H1 (cell line): ENCODE measurements at regions not wholly inside any gene's neighbourhood (a gene's known extent, or its start where the extent isn't known, plus 50 kb on each side); places are given as distances from the start of the nearest gene placed in this dataset.

Experiments used
- GTF2F1 ChIP-seq: IDR thresholded peaks from 2 replicates; pipeline ENCODE4 v1.6.1; 2012; ENCODE audit warnings: low read depth, low read length, improper control_type of control experiment, borderline replicate concordance
- TF ChIP-seq, protein P1 (sequence below): fragments of 300-600 bp; sonication (generic); IDR thresholded peaks from 2 replicates; pipeline ENCODE4 v1.7.1; 2012; ENCODE audit warnings: low read length, moderate library complexity, mild to moderate bottlenecking, inconsistent platforms; ENCODE audit not compliant: insufficient replicate concordance

DNA sequence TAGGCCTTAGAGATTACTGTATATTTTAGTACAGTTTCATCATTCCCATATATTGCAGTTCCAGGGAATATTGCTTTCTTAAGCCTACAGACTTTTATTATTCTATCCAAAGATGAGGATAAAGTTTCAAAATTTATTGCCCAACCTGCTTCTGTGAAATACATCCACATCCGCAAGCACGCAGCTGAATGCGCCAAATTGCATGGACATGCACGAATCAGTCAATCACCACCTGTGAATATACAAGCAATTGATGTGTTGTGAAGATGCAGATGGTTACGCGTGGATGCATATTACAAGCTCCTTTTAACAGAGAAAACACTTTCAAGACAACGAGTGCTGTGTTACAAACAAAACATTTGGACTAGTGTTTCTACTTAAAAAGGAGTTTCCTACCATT, 577.8 kb upstream of the PLXNA2 start (continued):
- TF ChIP-seq, protein P1, sequence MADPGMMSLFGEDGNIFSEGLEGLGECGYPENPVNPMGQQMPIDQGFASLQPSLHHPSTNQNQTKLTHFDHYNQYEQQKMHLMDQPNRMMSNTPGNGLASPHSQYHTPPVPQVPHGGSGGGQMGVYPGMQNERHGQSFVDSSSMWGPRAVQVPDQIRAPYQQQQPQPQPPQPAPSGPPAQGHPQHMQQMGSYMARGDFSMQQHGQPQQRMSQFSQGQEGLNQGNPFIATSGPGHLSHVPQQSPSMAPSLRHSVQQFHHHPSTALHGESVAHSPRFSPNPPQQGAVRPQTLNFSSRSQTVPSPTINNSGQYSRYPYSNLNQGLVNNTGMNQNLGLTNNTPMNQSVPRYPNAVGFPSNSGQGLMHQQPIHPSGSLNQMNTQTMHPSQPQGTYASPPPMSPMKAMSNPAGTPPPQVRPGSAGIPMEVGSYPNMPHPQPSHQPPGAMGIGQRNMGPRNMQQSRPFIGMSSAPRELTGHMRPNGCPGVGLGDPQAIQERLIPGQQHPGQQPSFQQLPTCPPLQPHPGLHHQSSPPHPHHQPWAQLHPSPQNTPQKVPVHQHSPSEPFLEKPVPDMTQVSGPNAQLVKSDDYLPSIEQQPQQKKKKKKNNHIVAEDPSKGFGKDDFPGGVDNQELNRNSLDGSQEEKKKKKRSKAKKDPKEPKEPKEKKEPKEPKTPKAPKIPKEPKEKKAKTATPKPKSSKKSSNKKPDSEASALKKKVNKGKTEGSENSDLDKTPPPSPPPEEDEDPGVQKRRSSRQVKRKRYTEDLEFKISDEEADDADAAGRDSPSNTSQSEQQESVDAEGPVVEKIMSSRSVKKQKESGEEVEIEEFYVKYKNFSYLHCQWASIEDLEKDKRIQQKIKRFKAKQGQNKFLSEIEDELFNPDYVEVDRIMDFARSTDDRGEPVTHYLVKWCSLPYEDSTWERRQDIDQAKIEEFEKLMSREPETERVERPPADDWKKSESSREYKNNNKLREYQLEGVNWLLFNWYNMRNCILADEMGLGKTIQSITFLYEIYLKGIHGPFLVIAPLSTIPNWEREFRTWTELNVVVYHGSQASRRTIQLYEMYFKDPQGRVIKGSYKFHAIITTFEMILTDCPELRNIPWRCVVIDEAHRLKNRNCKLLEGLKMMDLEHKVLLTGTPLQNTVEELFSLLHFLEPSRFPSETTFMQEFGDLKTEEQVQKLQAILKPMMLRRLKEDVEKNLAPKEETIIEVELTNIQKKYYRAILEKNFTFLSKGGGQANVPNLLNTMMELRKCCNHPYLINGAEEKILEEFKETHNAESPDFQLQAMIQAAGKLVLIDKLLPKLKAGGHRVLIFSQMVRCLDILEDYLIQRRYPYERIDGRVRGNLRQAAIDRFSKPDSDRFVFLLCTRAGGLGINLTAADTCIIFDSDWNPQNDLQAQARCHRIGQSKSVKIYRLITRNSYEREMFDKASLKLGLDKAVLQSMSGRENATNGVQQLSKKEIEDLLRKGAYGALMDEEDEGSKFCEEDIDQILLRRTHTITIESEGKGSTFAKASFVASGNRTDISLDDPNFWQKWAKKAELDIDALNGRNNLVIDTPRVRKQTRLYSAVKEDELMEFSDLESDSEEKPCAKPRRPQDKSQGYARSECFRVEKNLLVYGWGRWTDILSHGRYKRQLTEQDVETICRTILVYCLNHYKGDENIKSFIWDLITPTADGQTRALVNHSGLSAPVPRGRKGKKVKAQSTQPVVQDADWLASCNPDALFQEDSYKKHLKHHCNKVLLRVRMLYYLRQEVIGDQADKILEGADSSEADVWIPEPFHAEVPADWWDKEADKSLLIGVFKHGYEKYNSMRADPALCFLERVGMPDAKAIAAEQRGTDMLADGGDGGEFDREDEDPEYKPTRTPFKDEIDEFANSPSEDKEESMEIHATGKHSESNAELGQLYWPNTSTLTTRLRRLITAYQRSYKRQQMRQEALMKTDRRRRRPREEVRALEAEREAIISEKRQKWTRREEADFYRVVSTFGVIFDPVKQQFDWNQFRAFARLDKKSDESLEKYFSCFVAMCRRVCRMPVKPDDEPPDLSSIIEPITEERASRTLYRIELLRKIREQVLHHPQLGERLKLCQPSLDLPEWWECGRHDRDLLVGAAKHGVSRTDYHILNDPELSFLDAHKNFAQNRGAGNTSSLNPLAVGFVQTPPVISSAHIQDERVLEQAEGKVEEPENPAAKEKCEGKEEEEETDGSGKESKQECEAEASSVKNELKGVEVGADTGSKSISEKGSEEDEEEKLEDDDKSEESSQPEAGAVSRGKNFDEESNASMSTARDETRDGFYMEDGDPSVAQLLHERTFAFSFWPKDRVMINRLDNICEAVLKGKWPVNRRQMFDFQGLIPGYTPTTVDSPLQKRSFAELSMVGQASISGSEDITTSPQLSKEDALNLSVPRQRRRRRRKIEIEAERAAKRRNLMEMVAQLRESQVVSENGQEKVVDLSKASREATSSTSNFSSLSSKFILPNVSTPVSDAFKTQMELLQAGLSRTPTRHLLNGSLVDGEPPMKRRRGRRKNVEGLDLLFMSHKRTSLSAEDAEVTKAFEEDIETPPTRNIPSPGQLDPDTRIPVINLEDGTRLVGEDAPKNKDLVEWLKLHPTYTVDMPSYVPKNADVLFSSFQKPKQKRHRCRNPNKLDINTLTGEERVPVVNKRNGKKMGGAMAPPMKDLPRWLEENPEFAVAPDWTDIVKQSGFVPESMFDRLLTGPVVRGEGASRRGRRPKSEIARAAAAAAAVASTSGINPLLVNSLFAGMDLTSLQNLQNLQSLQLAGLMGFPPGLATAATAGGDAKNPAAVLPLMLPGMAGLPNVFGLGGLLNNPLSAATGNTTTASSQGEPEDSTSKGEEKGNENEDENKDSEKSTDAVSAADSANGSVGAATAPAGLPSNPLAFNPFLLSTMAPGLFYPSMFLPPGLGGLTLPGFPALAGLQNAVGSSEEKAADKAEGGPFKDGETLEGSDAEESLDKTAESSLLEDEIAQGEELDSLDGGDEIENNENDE = no peak
- no peak for TF ChIP-seq GTF2F1
